ENCODE measurements at regions not wholly inside any gene's neighbourhood (a gene's known extent, or its start where the extent isn't known, plus 50 kb on each side); places are given as distances from the start of the nearest gene placed in this dataset.

DNA sequence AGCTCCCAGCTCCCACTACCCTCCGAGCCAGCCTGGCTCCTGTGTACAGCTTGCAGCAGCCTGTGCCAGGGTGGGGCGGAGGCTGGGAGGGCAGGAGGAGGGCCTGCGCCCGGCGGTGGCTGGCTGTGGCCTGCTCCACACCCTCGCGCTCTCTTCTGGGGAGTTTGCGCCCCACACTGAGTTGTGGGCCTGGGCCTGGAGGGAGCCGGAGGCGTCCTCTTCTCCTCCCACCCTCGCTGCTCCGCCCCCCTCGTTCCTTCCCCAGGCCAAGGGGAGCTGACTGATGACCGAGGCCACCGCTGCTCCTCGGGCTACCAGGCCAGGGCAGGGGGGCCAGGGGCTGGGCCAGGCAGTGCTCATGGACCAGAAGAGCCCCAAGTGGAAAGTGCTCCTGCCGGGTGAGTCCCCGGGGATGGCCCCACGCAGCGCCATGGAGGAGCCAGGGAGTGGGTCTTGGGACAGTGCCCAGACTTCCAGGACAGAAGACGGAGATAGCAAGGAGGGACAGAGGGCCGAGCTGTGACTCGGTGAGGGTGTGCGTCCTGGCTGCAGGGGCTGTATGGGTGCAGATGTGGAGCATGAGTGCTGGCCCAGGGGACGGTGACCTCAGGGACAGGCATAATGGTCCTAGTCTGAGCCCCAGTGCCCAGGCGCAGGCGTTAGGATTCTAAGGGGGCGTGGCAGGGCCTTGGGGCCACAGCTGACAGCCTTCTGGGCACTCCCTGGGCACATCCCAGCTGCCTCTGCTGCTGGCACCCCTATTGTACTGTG is 242.1 kb upstream of the GSE1 start:
- Mint-ChIP-seq H3K4me3 (no peak overlapping the region), H3K27ac (no peak overlapping the region), H3K4me1 (no peaks in the 10 kb centered on the region), H3K27me3 (peaks cover 5% of the 10 kb centered on the region), H3K9me3 (no peaks in the 10 kb centered on the region), H3K36me3 (ENCODE audit: low read depth) (no peaks in the 10 kb centered on the region)
- no peak for ATAC-seq (replicated peaks)

DNA sequence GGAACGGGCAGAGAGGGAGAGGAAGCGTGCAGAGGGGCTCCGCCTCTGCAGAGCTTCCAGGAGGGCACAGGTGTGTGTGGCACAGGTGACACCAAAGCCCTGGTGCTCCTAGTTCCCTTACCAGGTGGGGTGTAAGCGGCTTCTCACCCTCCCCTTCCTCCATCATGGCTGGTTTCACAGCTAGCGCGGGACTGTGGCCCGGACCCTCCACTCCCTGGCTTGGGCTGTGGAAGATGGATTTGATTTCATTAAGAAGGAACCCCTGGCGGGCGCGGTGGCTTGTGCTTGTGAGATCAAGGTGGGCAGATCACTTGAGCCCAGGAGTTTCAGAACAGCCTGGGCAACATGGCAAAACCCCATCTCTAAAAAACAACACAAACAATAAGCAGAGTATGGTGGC is 241.2 kb upstream of the GSE1 start:
- no peak overlapping the region for H3K4me3 Mint-ChIP-seq
- ATAC-seq (replicated peaks), result no peak
- H3K36me3 Mint-ChIP-seq (ENCODE audit: low read depth), result no peaks in the 10 kb centered on the region
- no peak overlapping the region for H3K27ac Mint-ChIP-seq
- peaks cover 5% of the 10 kb centered on the region for H3K27me3 Mint-ChIP-seq
- no peaks in the 10 kb centered on the region for H3K9me3 Mint-ChIP-seq
- no peaks in the 10 kb centered on the region for H3K4me1 Mint-ChIP-seq

GRCh38 chr16:85372627-85373372 is 240.3 kb upstream of the GSE1 start:
- no peaks in the 10 kb centered on the region for H3K4me1 Mint-ChIP-seq
- ATAC-seq (replicated peaks), result peak; percentile 69
- H3K36me3 Mint-ChIP-seq (ENCODE audit: low read depth), result no peaks in the 10 kb centered on the region
- H3K4me3 Mint-ChIP-seq, result no peak overlapping the region
- no peaks in the 10 kb centered on the region for H3K27me3 Mint-ChIP-seq
- H3K27ac Mint-ChIP-seq, result no peak overlapping the region
- no peaks in the 10 kb centered on the region for H3K9me3 Mint-ChIP-seq

- H3K4me1 Mint-ChIP-seq, result no peaks in the 10 kb centered on the region
- no peak overlapping the region for H3K4me3 Mint-ChIP-seq
- no peak overlapping the region for H3K27ac Mint-ChIP-seq
- H3K36me3 Mint-ChIP-seq (ENCODE audit: low read depth), result no peaks in the 10 kb centered on the region
- no peaks in the 10 kb centered on the region for H3K9me3 Mint-ChIP-seq
- H3K27me3 Mint-ChIP-seq, result peaks cover 3% of the 10 kb centered on the region
- ATAC-seq (replicated peaks), result no peak
Measured at GRCh38 chr16:85373741-85374570, 239.2 kb upstream of the GSE1 start.

- Mint-ChIP-seq H3K27ac (no peak overlapping the region), H3K27me3 (peaks cover 9% of the 10 kb centered on the region), H3K36me3 (ENCODE audit: low read depth) (no peaks in the 10 kb centered on the region), H3K4me3 (no peak overlapping the region), H3K9me3 (no peaks in the 10 kb centered on the region), H3K4me1 (no peaks in the 10 kb centered on the region)
- ATAC-seq (replicated peaks), result no peak
Measured at GRCh38 chr16:85374571-85374872, 238.6 kb upstream of the GSE1 start.

DNA sequence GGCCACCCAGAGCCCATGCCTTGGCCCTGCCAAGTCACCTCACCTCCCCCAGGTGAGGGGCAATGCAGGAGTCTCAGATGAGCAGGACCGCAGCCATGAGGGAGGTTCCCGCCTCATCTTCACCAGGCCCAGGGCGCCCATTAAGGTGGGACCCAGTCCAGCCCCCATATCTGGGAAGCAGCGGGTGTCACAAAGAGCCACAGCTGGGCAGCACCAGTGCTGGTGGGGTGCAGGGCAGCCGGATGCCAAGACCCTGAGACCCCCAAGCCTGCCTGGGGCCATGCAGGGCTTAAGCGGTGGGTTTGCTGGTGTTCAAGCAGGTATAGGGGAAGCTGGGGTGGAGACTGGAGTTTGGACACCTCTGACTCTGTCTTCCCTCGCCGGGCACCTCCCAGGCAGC is 237.8 kb upstream of the GSE1 start:
- Mint-ChIP-seq H3K36me3 (ENCODE audit: low read depth) (no peaks in the 10 kb centered on the region), H3K27me3 (peaks cover 11% of the 10 kb centered on the region), H3K9me3 (no peaks in the 10 kb centered on the region), H3K4me3 (no peak overlapping the region), H3K27ac (no peak overlapping the region), H3K4me1 (no peaks in the 10 kb centered on the region)
- ATAC-seq (replicated peaks), result no peak

GRCh38 chr16:85376292-85377095 is 236.6 kb upstream of the GSE1 start:
- Mint-ChIP-seq H3K4me3 (no peak overlapping the region), H3K27me3 (peaks cover 15% of the 10 kb centered on the region), H3K4me1 (no peaks in the 10 kb centered on the region), H3K9me3 (no peaks in the 10 kb centered on the region), H3K36me3 (ENCODE audit: low read depth) (no peaks in the 10 kb centered on the region), H3K27ac (no peak overlapping the region)
- ATAC-seq (replicated peaks), result no peak

GRCh38 chr16:85377388-85378144 is 235.6 kb upstream of the GSE1 start:
- Mint-ChIP-seq H3K27ac (no peak overlapping the region), H3K4me3 (no peak overlapping the region), H3K36me3 (ENCODE audit: low read depth) (no peaks in the 10 kb centered on the region), H3K27me3 (peaks cover 15% of the 10 kb centered on the region), H3K4me1 (no peaks in the 10 kb centered on the region), H3K9me3 (no peaks in the 10 kb centered on the region)
- ATAC-seq (replicated peaks), result no peak

GRCh38 chr16:85378145-85379040 is 234.7 kb upstream of the GSE1 start:
- Mint-ChIP-seq H3K4me1 (no peaks in the 10 kb centered on the region), H3K9me3 (no peaks in the 10 kb centered on the region), H3K27me3 (peaks cover 15% of the 10 kb centered on the region), H3K4me3 (no peak overlapping the region), H3K27ac (no peak overlapping the region), H3K36me3 (ENCODE audit: low read depth) (no peaks in the 10 kb centered on the region)
- no peak for ATAC-seq (replicated peaks)

DNA sequence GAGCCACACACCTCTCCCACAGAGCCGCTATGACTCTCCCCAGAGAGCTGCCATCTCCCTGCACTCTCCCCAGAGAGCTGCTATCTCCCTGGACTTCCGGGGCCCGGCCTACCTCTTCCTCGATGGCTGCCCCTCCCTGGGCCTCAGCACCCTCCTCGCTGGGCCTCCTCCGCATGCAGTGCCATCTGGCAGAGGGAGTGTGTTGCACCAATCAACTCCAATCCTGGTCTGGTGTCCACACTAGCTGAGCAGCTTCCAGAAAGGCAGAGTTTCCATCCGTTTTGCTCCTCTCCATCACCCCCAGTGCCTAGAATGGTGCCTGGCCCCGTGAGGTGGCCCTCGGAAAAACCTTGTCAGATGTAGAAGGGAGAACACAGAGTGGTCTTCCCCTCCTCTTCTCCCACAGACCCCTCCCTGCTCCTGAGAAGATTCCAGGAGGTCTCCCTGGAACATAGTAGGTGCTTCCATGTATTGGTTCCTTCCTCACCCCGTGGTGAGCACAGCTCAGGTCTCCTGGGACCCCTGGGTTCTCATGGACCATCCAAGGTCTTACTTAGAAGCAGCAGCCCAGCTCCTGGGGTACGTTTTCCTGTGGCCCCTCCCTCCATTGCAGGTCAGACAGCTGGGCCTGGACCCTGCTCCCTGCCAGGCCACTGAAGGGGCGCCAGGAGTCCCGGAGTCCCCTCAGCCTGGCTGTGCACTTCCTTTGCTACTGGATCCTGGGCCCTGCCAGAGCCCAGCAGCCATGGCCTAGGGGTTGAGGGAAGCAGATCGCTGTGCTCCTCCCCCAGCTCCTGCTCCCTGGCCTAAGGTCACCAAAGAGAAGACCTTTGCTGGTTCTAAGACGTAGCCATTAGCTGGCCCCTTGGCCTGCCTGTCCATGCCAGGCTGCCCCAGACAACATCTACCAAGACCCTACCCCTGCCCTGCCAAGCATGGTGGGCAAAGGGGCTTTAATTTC is 233.8 kb upstream of the GSE1 start:
- Mint-ChIP-seq H3K36me3 (ENCODE audit: low read depth) (no peaks in the 10 kb centered on the region), H3K4me3 (no peak overlapping the region), H3K9me3 (no peaks in the 10 kb centered on the region), H3K4me1 (no peaks in the 10 kb centered on the region), H3K27ac (no peak overlapping the region), H3K27me3 (peaks cover 15% of the 10 kb centered on the region)
- ATAC-seq (replicated peaks), result no peak

DNA sequence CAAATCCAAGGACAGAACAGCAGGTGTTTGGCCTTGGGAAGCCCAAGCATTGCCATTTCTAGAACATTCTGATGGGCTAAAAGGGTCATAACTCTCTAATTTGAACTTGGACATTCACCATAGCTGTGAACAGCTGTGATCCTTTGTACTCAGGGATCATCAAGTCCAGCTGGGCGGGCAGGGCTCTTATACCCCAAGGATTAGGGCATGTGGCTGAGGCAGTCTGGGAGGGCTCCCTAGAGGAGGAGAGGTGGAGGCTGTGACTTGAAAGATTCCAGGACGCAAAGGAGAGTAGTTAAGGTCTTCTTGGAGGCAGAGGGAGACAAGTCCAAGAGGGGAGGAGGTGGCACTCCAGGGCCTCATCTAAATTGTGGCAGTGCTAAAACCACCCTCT is 233.1 kb upstream of the GSE1 start:
- no peaks in the 10 kb centered on the region for H3K9me3 Mint-ChIP-seq
- H3K36me3 Mint-ChIP-seq (ENCODE audit: low read depth), result no peaks in the 10 kb centered on the region
- H3K4me3 Mint-ChIP-seq, result no peak overlapping the region
- no peaks in the 10 kb centered on the region for H3K4me1 Mint-ChIP-seq
- no peak overlapping the region for H3K27ac Mint-ChIP-seq
- no peak for ATAC-seq (replicated peaks)
- peaks cover 15% of the 10 kb centered on the region for H3K27me3 Mint-ChIP-seq
